Left lung (tissue), 4 donors: ENCODE measurements at regions not wholly inside any gene's neighbourhood (a gene's known extent, or its start where the extent isn't known, plus 50 kb on each side); places are given as distances from the start of the nearest gene placed in this dataset.

Experiments used
- ATAC-seq: fragments of 200-7000 bp; cut with Tn5 transposase; one replicate; pipeline ENCODE4 v1.9.1; 2020; ENCODE audit warnings: moderate library complexity
- DNase-seq, 4 donors: peaks; one replicate each; pipeline ENCODE4 v3.0.0-alpha.2; 2013 to 2020
- H3K27ac ChIP-seq, 2 donors: fragments of 200-600 bp; sonication (generic) in 1 of 2; one replicate each; pipeline versions ENCODE4 v1.5.0 to v1.8.0; 2020 to 2021
- H3K27me3 ChIP-seq, 2 donors: fragments of 200-600 bp; sonication (generic) in 1 of 2; one replicate each; pipeline versions ENCODE4 v1.5.0 to v1.8.0; 2020 to 2021
- H3K36me3 ChIP-seq, 2 donors: fragments of 200-600 bp; sonication (generic) in 1 of 2; one replicate each; pipeline versions ENCODE4 v1.5.0 to v1.8.0; 2020 to 2021
- H3K4me1 ChIP-seq, 2 donors: fragments of 200-600 bp; one replicate each; pipeline ENCODE4 v1.8.0; 2021
- H3K4me3 ChIP-seq, 2 donors: fragments of 200-600 bp; sonication (generic) in 1 of 2; one replicate each; pipeline versions ENCODE4 v1.5.0 to v1.8.0; 2020 to 2021; ENCODE audit warnings: mild to moderate bottlenecking in 1 of 2
- H3K9me3 ChIP-seq, 2 donors: fragments of 200-600 bp; sonication (generic) in 1 of 2; one replicate each; pipeline versions ENCODE4 v1.5.0 to v1.8.0; 2020 to 2021
- intact Hi-C, 2 donors: fragments of 100-400 bp; cut with DNase I; formaldehyde crosslinking; loops; one replicate each; pipeline versions ENCODE4 v1.11.2 to v1.14.2; 2022
- TF ChIP-seq, protein P1 (sequence below), 2 donors: fragments of 200-600 bp; sonication (generic) in 1 of 2; IDR thresholded peaks; one replicate each; pipeline versions ENCODE4 v1.5.0 to v1.8.0; 2021; ENCODE audit warnings: antibody characterized with exemption in 2 of 2
- donor health status: DM: no; HTN: yes; CAD: no.
- donor health status: DM: no; HTN: no; CAD: no.

DNA sequence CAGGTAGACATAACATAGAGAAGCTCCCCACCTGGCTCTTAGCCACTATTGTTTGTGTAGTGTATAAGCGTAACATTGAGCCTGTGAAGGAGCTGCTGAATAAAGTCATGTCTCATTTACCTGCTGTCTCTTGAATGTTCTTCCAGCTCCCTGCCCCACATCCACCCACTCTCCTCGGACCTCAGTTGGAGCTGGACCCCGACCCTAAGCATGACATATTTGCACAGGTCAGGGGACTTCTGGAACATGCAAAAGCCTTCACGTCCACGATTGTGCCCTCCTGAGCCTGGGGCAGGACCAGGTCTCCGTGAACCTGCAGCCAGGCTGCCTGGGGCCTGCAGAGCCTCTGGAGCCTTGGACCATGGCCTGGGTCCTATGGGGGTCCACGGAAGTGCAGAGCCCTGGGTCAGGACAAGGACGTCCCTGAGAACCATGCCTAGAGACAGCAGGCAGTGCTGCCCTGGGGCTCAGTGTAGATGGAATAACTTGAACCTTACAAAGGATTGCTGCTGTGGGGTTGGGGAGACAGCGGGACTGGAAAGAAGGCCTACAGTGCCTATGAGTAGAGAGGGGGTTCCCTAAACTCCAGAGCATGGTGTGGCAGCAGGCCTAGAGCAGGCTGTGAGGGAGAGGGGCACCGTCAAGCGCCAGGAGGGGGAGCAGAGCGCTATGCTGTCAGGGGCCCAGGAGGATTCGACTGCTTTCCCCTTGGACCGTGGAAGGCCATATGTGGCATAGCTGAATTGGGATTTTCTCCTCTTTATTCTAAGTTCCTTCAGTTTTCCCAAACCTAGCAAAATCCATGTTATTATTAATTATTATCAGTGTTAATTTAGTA is 99.9 kb upstream of the ZNF236 start:
- DNase-seq (no peak), ATAC-seq (no peak)
- peaks cover 0 to 10% of the 10 kb centered on the region in 2 donors for H3K4me1 ChIP-seq
- no peak overlapping the region for H3K4me3 ChIP-seq
- intact Hi-C loops, result no loop called here
- H3K36me3 ChIP-seq, result no peaks in the 10 kb centered on the region
- H3K27me3 ChIP-seq, result no peaks in the 10 kb centered on the region
- H3K9me3 ChIP-seq, result no peaks in the 10 kb centered on the region
- no peak overlapping the region for H3K27ac ChIP-seq
- TF ChIP-seq, protein P1, sequence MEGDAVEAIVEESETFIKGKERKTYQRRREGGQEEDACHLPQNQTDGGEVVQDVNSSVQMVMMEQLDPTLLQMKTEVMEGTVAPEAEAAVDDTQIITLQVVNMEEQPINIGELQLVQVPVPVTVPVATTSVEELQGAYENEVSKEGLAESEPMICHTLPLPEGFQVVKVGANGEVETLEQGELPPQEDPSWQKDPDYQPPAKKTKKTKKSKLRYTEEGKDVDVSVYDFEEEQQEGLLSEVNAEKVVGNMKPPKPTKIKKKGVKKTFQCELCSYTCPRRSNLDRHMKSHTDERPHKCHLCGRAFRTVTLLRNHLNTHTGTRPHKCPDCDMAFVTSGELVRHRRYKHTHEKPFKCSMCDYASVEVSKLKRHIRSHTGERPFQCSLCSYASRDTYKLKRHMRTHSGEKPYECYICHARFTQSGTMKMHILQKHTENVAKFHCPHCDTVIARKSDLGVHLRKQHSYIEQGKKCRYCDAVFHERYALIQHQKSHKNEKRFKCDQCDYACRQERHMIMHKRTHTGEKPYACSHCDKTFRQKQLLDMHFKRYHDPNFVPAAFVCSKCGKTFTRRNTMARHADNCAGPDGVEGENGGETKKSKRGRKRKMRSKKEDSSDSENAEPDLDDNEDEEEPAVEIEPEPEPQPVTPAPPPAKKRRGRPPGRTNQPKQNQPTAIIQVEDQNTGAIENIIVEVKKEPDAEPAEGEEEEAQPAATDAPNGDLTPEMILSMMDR (IDR thresholded peaks at IDR 0.05), result no peak

DNA sequence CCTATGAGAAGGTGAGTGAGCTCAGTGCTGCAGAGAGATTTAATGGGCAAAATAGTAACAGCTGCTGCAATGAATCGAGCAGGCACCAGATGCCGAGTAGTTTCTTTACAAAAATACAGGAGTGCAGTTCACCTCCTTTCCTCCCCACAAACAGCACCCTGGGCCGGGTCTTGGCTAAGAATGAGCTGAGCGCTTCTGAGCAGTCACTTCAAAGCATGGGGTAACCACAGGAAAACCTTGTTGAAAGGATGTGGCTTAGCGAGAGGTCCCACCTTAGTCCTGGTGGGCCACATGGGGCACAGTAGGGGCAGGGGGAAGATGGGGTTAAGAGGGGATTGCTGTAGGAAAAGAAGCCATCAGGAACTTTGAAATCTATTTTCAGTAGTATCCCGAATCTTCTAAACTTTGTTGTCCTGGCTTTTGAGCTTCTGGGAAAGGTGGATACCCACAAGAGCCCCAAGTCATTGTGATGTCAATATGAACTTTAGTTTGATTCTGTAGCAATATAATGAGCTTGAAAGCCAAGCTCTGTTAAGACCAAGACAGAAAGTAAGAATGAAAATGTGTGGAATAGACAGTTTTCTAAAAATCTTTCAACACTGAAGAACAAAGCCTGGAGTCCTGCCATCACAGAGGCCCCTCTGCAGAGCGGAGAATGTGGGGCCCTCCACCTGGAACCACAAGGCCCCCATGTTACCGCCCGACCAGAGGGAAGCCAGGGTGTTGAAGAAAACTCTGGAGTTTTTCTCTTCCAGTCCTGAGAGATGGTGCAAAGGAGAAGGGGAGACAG is 101.0 kb upstream of the ZNF236 start:
- Histone ChIP-seq H3K36me3 (no peaks in the 10 kb centered on the region), H3K27ac (no peak overlapping the region), H3K9me3 (no peaks in the 10 kb centered on the region), H3K4me3 (no peak overlapping the region), H3K4me1 (peaks cover 0 to 10% of the 10 kb centered on the region in 2 donors), H3K27me3 (no peaks in the 10 kb centered on the region)
- intact Hi-C loops, result no loop called here
- DNase-seq, result no peak
- TF ChIP-seq, protein P1 (IDR thresholded peaks at IDR 0.05), result no peak
- ATAC-seq, result no peak

DNA sequence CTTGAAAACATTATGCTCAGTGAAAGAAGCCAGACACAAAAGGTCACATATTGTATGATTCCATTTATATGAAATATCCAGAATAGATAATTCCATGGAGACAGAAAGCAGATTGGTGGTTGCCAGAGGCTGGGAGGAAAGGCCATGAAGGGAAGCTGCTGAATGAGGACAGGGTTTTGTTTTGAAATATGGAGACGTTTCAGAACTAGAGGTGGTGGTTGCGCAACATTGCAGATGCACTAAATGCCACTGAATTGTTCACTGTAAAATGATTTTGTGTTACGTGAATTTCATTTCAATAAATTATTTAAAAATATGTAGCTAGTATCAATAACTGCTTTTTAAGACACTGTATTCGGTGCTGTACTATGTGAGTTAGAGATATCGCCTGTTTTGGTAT is 101.7 kb upstream of the ZNF236 start:
- intact Hi-C loops, result no loop called here
- DNase-seq (no peak), ATAC-seq (no peak)
- TF ChIP-seq, protein P1 (IDR thresholded peaks at IDR 0.05), result no peak
- Histone ChIP-seq H3K4me3 (no peak overlapping the region), H3K27me3 (no peaks in the 10 kb centered on the region), H3K9me3 (no peaks in the 10 kb centered on the region), H3K36me3 (no peaks in the 10 kb centered on the region), H3K27ac (no peak overlapping the region), H3K4me1 (peaks cover 0 to 10% of the 10 kb centered on the region in 2 donors)

DNA sequence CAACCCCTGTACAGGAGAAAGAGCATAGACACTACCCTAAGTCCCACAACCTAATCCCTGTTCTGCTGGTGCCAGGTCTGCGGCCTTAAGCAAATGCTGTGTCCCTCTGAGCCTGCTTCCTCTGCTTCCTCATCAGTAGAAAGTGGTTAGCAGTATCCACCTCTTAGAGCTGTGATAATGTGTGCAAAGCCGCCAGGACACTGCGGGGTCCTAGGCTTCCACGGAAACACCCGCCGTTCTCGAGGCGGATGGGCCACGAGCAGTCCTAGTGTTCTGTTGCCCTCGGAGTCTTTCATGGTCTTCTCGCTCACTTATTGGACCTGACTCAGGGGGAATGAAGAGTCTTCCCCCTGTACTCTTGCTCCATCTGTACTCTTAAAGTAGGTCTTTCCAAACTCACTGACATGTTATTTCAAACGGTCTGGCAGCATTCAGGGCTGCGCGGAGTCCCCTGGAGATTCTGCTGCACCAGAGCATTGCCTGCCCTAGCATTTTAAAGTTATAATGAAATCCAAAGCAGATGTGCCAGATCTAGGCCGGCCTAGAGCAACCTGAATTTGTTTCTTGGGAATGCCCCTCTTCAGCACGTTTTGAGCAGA is 107.2 kb upstream of the ZNF236 start:
- TF ChIP-seq, protein P1 (IDR thresholded peaks at IDR 0.05), result no peak
- H3K27ac ChIP-seq, result no peak overlapping the region
- no peaks in the 10 kb centered on the region for H3K36me3 ChIP-seq
- intact Hi-C loops, result no loop called here
- DNase-seq (no peak), ATAC-seq (no peak)
- no peak overlapping the region for H3K4me3 ChIP-seq
- no peaks in the 10 kb centered on the region for H3K27me3 ChIP-seq
- H3K4me1 ChIP-seq, result no peaks in the 10 kb centered on the region
- H3K9me3 ChIP-seq, result no peaks in the 10 kb centered on the region

DNA sequence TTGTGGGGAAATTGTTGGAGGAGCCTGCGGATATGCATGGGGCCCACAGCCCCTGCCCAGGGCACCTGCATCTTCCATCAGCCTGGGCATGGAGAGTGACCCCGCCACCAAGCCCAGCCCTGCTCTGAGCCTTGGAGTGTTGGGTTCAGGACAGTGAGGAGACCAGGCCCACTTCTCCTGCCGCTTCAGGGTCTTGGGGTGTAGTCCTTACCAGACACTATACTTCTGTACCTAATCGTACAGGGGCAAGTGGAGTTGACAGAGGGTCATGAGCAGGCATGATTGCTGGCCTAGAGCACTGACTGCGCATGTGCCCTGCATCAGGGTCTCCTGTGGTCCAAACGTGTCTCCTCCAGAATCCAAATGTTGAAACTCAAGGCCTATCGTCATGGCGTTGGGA is 108.9 kb upstream of the ZNF236 start:
- no peak for DNase-seq
- intact Hi-C loops, result no loop called here
- H3K4me1 ChIP-seq, result peaks cover 0 to 5% of the 10 kb centered on the region in 2 donors
- no peak overlapping the region for H3K4me3 ChIP-seq
- no peaks in the 10 kb centered on the region for H3K27me3 ChIP-seq
- TF ChIP-seq, protein P1 (IDR thresholded peaks at IDR 0.05), result no peak
- no peak for ATAC-seq
- H3K36me3 ChIP-seq, result no peaks in the 10 kb centered on the region
- H3K27ac ChIP-seq, result no peak overlapping the region
- no peaks in the 10 kb centered on the region for H3K9me3 ChIP-seq
